ENCODE measurements at regions not wholly inside any gene's neighbourhood (a gene's known extent, or its start where the extent isn't known, plus 50 kb on each side); places are given as distances from the start of the nearest gene placed in this dataset.

DNA sequence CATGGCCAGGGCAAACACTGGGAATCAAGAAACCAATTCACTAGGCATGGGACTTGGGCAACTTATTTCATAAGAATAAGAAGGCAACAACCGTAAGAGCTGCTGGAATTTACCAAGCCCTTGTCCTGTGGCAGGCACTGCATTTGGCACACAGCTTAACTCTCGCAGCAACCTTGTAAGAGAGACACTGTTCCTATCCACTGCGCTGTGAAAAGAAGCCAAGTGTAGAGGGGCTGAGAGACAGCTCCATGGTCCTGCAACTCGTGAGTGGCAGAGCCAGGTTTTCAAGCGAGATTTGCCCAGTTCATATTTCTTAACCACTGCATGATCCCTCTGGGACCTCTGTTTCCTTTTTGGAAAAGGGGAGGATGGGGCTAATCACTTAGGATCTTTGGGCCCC lies 129.3 kb upstream of the STC2 start:
- H2BK12ac ChIP-seq (ENCODE audit: low read length) = no peak overlapping the region
- no peak overlapping the region for H3K18ac ChIP-seq (ENCODE audit: low read length)
- WGBS (ENCODE audit: extremely low coverage, insufficient coverage, insufficient read length) = no CpG with 5 or more reads among the region's 5 CpGs

DNA sequence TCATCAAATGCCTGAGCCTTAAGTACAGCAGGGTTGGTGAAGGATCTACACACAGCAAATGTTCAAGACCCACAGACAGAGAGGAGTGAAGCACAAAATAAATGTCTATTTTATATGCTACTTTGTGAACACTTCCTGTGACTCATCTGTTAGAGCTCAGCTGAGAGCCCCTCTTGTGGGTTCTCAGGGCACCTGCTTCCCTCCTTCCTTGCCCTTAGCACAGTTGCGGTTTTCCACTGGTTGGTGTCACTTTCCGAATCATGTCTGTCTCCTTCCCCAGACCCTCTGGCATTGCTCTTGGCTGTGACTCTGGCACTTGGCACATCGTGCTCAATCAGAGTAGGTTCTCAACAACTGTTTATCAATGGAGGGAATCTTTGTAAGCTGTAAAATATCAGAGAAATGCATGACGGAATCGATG lies 128.5 kb upstream of the STC2 start:
- Histone ChIP-seq H3K4me2 (ENCODE audit: low read length) (no peak overlapping the region), H3K4ac (ENCODE audit: low read depth, low read length) (no peak overlapping the region), H3K79me1 (ENCODE audit: low read length) (no peaks in the 10 kb centered on the region), H4K91ac (ENCODE audit: low read depth, low read length) (no peak overlapping the region), H3K79me2 (ENCODE audit: control insufficient read depth, insufficient read depth, low read length, poor library complexity) (no peaks in the 10 kb centered on the region), H2BK5ac (ENCODE audit: low read depth, low read length, poor library complexity) (no peak overlapping the region), H3K36me3 (ENCODE audit: control insufficient read depth in 1 of 2, insufficient read depth in 2 of 2, low read length in 2 of 2) (no peaks in the 10 kb centered on the region), H3K18ac (ENCODE audit: low read length) (no peak overlapping the region), H3K27ac (ENCODE audit: low read depth, low read length) (no peak overlapping the region), H3K4me1 (ENCODE audit: control insufficient read depth in 1 of 2, insufficient read depth in 2 of 2, low read length in 2 of 2) (peaks cover 0 to 3% of the 10 kb centered on the region in 2 experiments), H3K23ac (ENCODE audit: low read length) (no peak overlapping the region), H3K9me3 (ENCODE audit: insufficient read depth, low read depth, low read length) (peaks cover 2% of the 10 kb centered on the region), H2AK5ac (ENCODE audit: low read length) (no peak overlapping the region), H3K27me3 (ENCODE audit: insufficient read depth, low read length) (no peaks in the 10 kb centered on the region), H4K8ac (ENCODE audit: low read depth, low read length) (no peak overlapping the region), H2AFZ (ENCODE audit: insufficient read depth, low read length, poor library complexity) (no peak overlapping the region), H3K4me3 (ENCODE audit: low read depth, low read length) (no peak overlapping the region), H4K12ac (ENCODE audit: low read depth, low read length) (no peak overlapping the region), H3K9ac (ENCODE audit: low read length) (no peak overlapping the region), H2BK12ac (ENCODE audit: low read length) (no peak overlapping the region), H3K14ac (ENCODE audit: low read length) (no peak overlapping the region), H2BK120ac (ENCODE audit: insufficient read depth, low read length, poor library complexity) (no peak overlapping the region)
- no CpG with 5 or more reads among the region's 5 CpGs for WGBS (ENCODE audit: extremely low coverage, insufficient coverage, insufficient read length)
- DNase-seq = no peak

More for the DNA sequence above, 129.3 kb upstream of the STC2 start:
- Histone ChIP-seq H2BK5ac (ENCODE audit: low read depth, low read length, poor library complexity) (no peak overlapping the region), H2AFZ (ENCODE audit: insufficient read depth, low read length, poor library complexity) (no peak overlapping the region), H3K14ac (ENCODE audit: low read length) (no peak overlapping the region), H4K12ac (ENCODE audit: low read depth, low read length) (no peak overlapping the region), H3K79me2 (ENCODE audit: control insufficient read depth, insufficient read depth, low read length, poor library complexity) (no peaks in the 10 kb centered on the region), H3K4ac (ENCODE audit: low read depth, low read length) (no peak overlapping the region), H3K9me3 (ENCODE audit: insufficient read depth, low read depth, low read length) (peaks cover 2% of the 10 kb centered on the region), H3K27me3 (ENCODE audit: insufficient read depth, low read length) (no peaks in the 10 kb centered on the region), H3K79me1 (ENCODE audit: low read length) (no peaks in the 10 kb centered on the region), H2BK120ac (ENCODE audit: insufficient read depth, low read length, poor library complexity) (no peak overlapping the region), H3K4me2 (ENCODE audit: low read length) (no peak overlapping the region), H4K91ac (ENCODE audit: low read depth, low read length) (no peak overlapping the region), H3K4me3 (ENCODE audit: low read depth, low read length) (no peak overlapping the region), H3K9ac (ENCODE audit: low read length) (peak overlapping the region; percentile 2), H2AK5ac (ENCODE audit: low read length) (no peak overlapping the region), H3K4me1 (ENCODE audit: control insufficient read depth in 1 of 2, insufficient read depth in 2 of 2, low read length in 2 of 2) (peaks cover 0 to 3% of the 10 kb centered on the region in 2 experiments), H3K27ac (ENCODE audit: low read depth, low read length) (no peak overlapping the region), H3K36me3 (ENCODE audit: control insufficient read depth in 1 of 2, insufficient read depth in 2 of 2, low read length in 2 of 2) (no peaks in the 10 kb centered on the region), H3K23ac (ENCODE audit: low read length) (no peak overlapping the region), H4K8ac (ENCODE audit: low read depth, low read length) (no peak overlapping the region)
- no peak for DNase-seq

GRCh38 chr5:173456181-173456580 lies 128.0 kb upstream of the STC2 start:
- no peak for DNase-seq
- Histone ChIP-seq H3K23ac (ENCODE audit: low read length) (no peak overlapping the region), H3K36me3 (ENCODE audit: control insufficient read depth in 1 of 2, insufficient read depth in 2 of 2, low read length in 2 of 2) (no peaks in the 10 kb centered on the region), H3K14ac (ENCODE audit: low read length) (no peak overlapping the region), H2AFZ (ENCODE audit: insufficient read depth, low read length, poor library complexity) (no peak overlapping the region), H3K79me1 (ENCODE audit: low read length) (no peaks in the 10 kb centered on the region), H3K18ac (ENCODE audit: low read length) (no peak overlapping the region), H2BK5ac (ENCODE audit: low read depth, low read length, poor library complexity) (no peak overlapping the region), H3K27me3 (ENCODE audit: insufficient read depth, low read length) (no peaks in the 10 kb centered on the region), H4K12ac (ENCODE audit: low read depth, low read length) (no peak overlapping the region), H2BK120ac (ENCODE audit: insufficient read depth, low read length, poor library complexity) (no peak overlapping the region), H3K4me1 (ENCODE audit: control insufficient read depth in 1 of 2, insufficient read depth in 2 of 2, low read length in 2 of 2) (peaks cover 0 to 3% of the 10 kb centered on the region in 2 experiments), H2BK12ac (ENCODE audit: low read length) (no peak overlapping the region), H4K8ac (ENCODE audit: low read depth, low read length) (no peak overlapping the region), H3K9ac (ENCODE audit: low read length) (no peak overlapping the region), H4K91ac (ENCODE audit: low read depth, low read length) (no peak overlapping the region), H3K4ac (ENCODE audit: low read depth, low read length) (no peak overlapping the region), H2AK5ac (ENCODE audit: low read length) (no peak overlapping the region), H3K9me3 (ENCODE audit: insufficient read depth, low read depth, low read length) (no peaks in the 10 kb centered on the region), H3K79me2 (ENCODE audit: control insufficient read depth, insufficient read depth, low read length, poor library complexity) (no peaks in the 10 kb centered on the region), H3K27ac (ENCODE audit: low read depth, low read length) (no peak overlapping the region), H3K4me3 (ENCODE audit: low read depth, low read length) (no peak overlapping the region), H3K4me2 (ENCODE audit: low read length) (no peak overlapping the region)
- WGBS (ENCODE audit: extremely low coverage, insufficient coverage, insufficient read length) = no CpG with 5 or more reads among the region's 4 CpGs

- no peak overlapping the region for H2BK12ac ChIP-seq (ENCODE audit: low read length)
- no peak overlapping the region for H2BK120ac ChIP-seq (ENCODE audit: insufficient read depth, low read length, poor library complexity)
- H3K9me3 ChIP-seq (ENCODE audit: insufficient read depth, low read depth, low read length) = no peaks in the 10 kb centered on the region
- H3K4ac ChIP-seq (ENCODE audit: low read depth, low read length) = no peak overlapping the region
- H3K27ac ChIP-seq (ENCODE audit: low read depth, low read length) = no peak overlapping the region
- WGBS (ENCODE audit: extremely low coverage, insufficient coverage, insufficient read length) = no CpG with 5 or more reads among the region's 4 CpGs
- H3K4me2 ChIP-seq (ENCODE audit: low read length) = no peak overlapping the region
- no peak overlapping the region for H3K23ac ChIP-seq (ENCODE audit: low read length)
- H3K14ac ChIP-seq (ENCODE audit: low read length) = no peak overlapping the region
- no peak overlapping the region for H3K18ac ChIP-seq (ENCODE audit: low read length)
- no peak overlapping the region for H3K9ac ChIP-seq (ENCODE audit: low read length)
- no peak overlapping the region for H4K12ac ChIP-seq (ENCODE audit: low read depth, low read length)
- H3K4me1 ChIP-seq (ENCODE audit: control insufficient read depth in 1 of 2, insufficient read depth in 2 of 2, low read length in 2 of 2) = peaks cover 0 to 3% of the 10 kb centered on the region in 2 experiments
- H2BK5ac ChIP-seq (ENCODE audit: low read depth, low read length, poor library complexity) = no peak overlapping the region
- no peaks in the 10 kb centered on the region for H3K79me1 ChIP-seq (ENCODE audit: low read length)
- no peak overlapping the region for H3K4me3 ChIP-seq (ENCODE audit: low read depth, low read length)
- H2AK5ac ChIP-seq (ENCODE audit: low read length) = no peak overlapping the region
- no peak overlapping the region for H2AFZ ChIP-seq (ENCODE audit: insufficient read depth, low read length, poor library complexity)
- no peaks in the 10 kb centered on the region for H3K27me3 ChIP-seq (ENCODE audit: insufficient read depth, low read length)
- no peaks in the 10 kb centered on the region for H3K36me3 ChIP-seq (ENCODE audit: control insufficient read depth in 1 of 2, insufficient read depth in 2 of 2, low read length in 2 of 2)
- no peak for DNase-seq
- H3K79me2 ChIP-seq (ENCODE audit: control insufficient read depth, insufficient read depth, low read length, poor library complexity) = no peaks in the 10 kb centered on the region
- no peak overlapping the region for H4K91ac ChIP-seq (ENCODE audit: low read depth, low read length)
- no peak overlapping the region for H4K8ac ChIP-seq (ENCODE audit: low read depth, low read length)
Measured at GRCh38 chr5:173455599-173455957, 127.4 kb upstream of the STC2 start.
